ENCODE measurements at regions not wholly inside any gene's neighbourhood (a gene's known extent, or its start where the extent isn't known, plus 50 kb on each side); places are given as distances from the start of the nearest gene placed in this dataset.

GRCh38 chr13:47100214-47100853, 203.5 kb upstream of the HTR2A start:
- TF ChIP-seq CTCF (IDR thresholded peaks at IDR 0.05; ENCODE audit: insufficient read depth, low read length, poor library complexity, severe bottlenecking), result no peak
- H3K36me3 ChIP-seq (ENCODE audit: control insufficient read depth, insufficient read depth, low read length), result no peaks in the 10 kb centered on the region
- DNase-seq (ENCODE audit: low read depth), result no peak
- no peaks in the 10 kb centered on the region for H3K27me3 ChIP-seq (ENCODE audit: control insufficient read depth, insufficient read depth, low read length)
- H3K4me3 ChIP-seq (ENCODE audit: low read depth, low read length), result no peak overlapping the region

GRCh38 chr13:47094734-47095434, 198.0 kb upstream of the HTR2A start:
- no peaks in the 10 kb centered on the region for H3K36me3 ChIP-seq (ENCODE audit: control insufficient read depth, insufficient read depth, low read length)
- DNase-seq (ENCODE audit: low read depth), result no peak
- no peaks in the 10 kb centered on the region for H3K27me3 ChIP-seq (ENCODE audit: control insufficient read depth, insufficient read depth, low read length)
- no peak overlapping the region for H3K4me3 ChIP-seq (ENCODE audit: low read depth, low read length)
- no peak for TF ChIP-seq CTCF (IDR thresholded peaks at IDR 0.05; ENCODE audit: insufficient read depth, low read length, poor library complexity, severe bottlenecking)

GRCh38 chr13:47092202-47092601, 195.3 kb upstream of the HTR2A start:
- Histone ChIP-seq H3K4me3 (ENCODE audit: low read depth, low read length) (no peak overlapping the region), H3K36me3 (ENCODE audit: control insufficient read depth, insufficient read depth, low read length) (no peaks in the 10 kb centered on the region), H3K27me3 (ENCODE audit: control insufficient read depth, insufficient read depth, low read length) (no peaks in the 10 kb centered on the region)
- no peak for TF ChIP-seq CTCF (IDR thresholded peaks at IDR 0.05; ENCODE audit: insufficient read depth, low read length, poor library complexity, severe bottlenecking)
- no peak for DNase-seq (ENCODE audit: low read depth)

GRCh38 chr13:47087841-47088240, 191.0 kb upstream of the HTR2A start:
- H3K4me3 ChIP-seq (ENCODE audit: low read depth, low read length), result no peak overlapping the region
- no peak for TF ChIP-seq CTCF (IDR thresholded peaks at IDR 0.05; ENCODE audit: insufficient read depth, low read length, poor library complexity, severe bottlenecking)
- no peaks in the 10 kb centered on the region for H3K36me3 ChIP-seq (ENCODE audit: control insufficient read depth, insufficient read depth, low read length)
- no peaks in the 10 kb centered on the region for H3K27me3 ChIP-seq (ENCODE audit: control insufficient read depth, insufficient read depth, low read length)
- DNase-seq (ENCODE audit: low read depth), result peak; percentile 23

GRCh38 chr13:47087241-47087640, 190.4 kb upstream of the HTR2A start:
- Histone ChIP-seq H3K27me3 (ENCODE audit: control insufficient read depth, insufficient read depth, low read length) (no peaks in the 10 kb centered on the region), H3K36me3 (ENCODE audit: control insufficient read depth, insufficient read depth, low read length) (no peaks in the 10 kb centered on the region), H3K4me3 (ENCODE audit: low read depth, low read length) (no peak overlapping the region)
- no peak for TF ChIP-seq CTCF (IDR thresholded peaks at IDR 0.05; ENCODE audit: insufficient read depth, low read length, poor library complexity, severe bottlenecking)
- DNase-seq (ENCODE audit: low read depth), result no peak

GRCh38 chr13:47085346-47085745, 188.5 kb upstream of the HTR2A start:
- no peak for TF ChIP-seq CTCF (IDR thresholded peaks at IDR 0.05; ENCODE audit: insufficient read depth, low read length, poor library complexity, severe bottlenecking)
- no peak for DNase-seq (ENCODE audit: low read depth)
- H3K4me3 ChIP-seq (ENCODE audit: low read depth, low read length), result no peak overlapping the region
- no peaks in the 10 kb centered on the region for H3K36me3 ChIP-seq (ENCODE audit: control insufficient read depth, insufficient read depth, low read length)
- H3K27me3 ChIP-seq (ENCODE audit: control insufficient read depth, insufficient read depth, low read length), result no peaks in the 10 kb centered on the region

Measured in kidney epithelial cell (primary cell).